ENCODE measurements at regions not wholly inside any gene's neighbourhood (a gene's known extent, or its start where the extent isn't known, plus 50 kb on each side); places are given as distances from the start of the nearest gene placed in this dataset.

DNA sequence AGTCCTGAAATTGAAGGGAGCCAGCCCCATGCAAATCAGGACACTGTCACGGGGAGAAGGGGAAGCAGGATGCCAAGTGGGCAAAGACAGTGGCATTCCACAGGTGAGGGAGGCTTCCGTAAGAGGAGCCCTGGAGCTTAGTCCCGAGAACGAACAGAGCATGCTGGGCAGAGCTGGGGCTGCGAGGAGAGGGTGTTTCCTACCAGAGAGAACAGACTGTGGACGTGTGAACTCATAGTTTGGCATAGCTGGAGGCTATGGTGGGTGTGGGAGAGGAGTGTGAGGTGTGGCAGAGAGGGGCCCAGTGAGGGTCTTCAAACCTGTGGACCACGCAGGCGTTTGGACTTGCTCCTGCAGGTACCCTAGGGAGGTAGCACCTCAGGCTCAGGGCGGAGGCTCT, 102.8 kb upstream of the SMIM23 start:
- no peak overlapping the region for H3K27ac ChIP-seq
- no peak for TF ChIP-seq Cebpa-rat (IDR thresholded peaks at IDR 0.05)
- H3K4me3 ChIP-seq, result no peak overlapping the region
- no peaks in the 10 kb centered on the region for H3K9me3 ChIP-seq
- no peaks in the 10 kb centered on the region for H3K36me3 ChIP-seq
- no peak overlapping the region for H3K9ac ChIP-seq
- no peak overlapping the region for H3K4me2 ChIP-seq
- no peaks in the 10 kb centered on the region for H4K20me1 ChIP-seq
- no peaks in the 10 kb centered on the region; the same call in 1 of the 2 replicates for H3K27me3 ChIP-seq
- no peaks in the 10 kb centered on the region for H3K4me1 ChIP-seq

DNA sequence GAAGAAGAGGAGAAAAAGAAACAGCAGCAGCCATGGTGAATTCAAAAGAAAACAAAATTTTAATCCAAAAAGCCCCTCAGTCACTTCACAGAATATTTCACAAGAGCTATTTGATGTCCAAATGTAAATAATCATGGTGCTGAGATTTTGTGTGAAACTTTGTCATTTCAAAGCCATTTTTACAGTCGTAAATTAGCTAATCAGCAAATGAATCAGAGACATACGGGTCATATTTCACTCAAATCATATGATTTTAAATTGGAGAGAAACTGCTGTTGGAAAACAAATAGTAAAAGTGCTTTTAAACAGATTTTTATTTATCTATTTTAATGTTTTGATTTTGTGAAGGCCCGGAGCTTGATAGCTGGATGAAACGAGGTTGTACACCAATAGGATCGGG, 101.4 kb upstream of the SMIM23 start:
- H3K27ac ChIP-seq, result no peak overlapping the region
- H3K9ac ChIP-seq, result no peak overlapping the region
- TF ChIP-seq Cebpa-rat (IDR thresholded peaks at IDR 0.05), result no peak
- H3K9me3 ChIP-seq, result no peaks in the 10 kb centered on the region
- no peaks in the 10 kb centered on the region for H4K20me1 ChIP-seq
- no peak overlapping the region for H3K4me2 ChIP-seq
- H3K27me3 ChIP-seq, result no peaks in the 10 kb centered on the region; the same call in 1 of the 2 replicates
- no peaks in the 10 kb centered on the region for H3K4me1 ChIP-seq
- no peak overlapping the region for H3K4me3 ChIP-seq
- H3K36me3 ChIP-seq, result no peaks in the 10 kb centered on the region

DNA sequence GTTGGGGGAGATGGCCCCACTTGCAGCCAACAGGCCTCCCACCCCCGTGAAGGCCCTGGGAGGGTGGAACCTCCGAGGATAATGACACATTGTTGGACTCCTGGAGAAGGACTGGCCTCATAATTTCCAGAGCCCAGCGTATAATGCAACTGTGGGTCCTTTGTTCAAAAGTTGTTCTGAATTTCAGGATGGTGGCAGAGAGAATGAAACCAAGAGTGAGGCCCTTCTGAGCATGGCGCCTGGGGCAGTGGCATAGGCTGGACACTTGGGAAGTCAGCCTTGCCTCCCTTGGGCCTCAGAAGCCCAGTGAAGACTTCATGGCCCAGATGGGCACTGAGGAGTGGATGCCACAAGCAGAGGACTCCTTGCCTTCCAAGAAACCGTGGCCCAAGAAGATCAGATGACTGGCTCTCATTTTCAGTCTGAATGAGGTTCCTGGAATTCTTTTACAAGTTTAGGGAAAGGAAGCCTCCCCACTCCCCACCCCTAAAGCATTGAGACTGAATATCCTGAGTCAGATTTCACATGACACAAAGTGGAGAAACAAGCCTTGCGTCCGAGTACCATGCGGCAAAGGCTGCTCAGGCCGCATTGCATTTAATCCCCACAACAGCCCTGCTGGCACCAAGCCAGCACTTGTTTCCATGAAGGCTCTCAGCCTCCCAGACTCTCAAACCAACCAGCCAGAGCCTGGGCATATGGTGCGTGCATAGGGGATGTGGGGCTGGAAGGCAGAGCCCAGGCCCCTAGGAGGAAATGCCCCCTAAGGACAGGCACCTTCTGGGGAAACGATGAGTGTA, 96.7 kb upstream of the SMIM23 start:
- no peaks in the 10 kb centered on the region for H3K27me3 ChIP-seq
- H3K4me1 ChIP-seq, result no peaks in the 10 kb centered on the region
- H3K4me3 ChIP-seq, result no peak overlapping the region
- no peaks in the 10 kb centered on the region for H3K9me3 ChIP-seq
- no peaks in the 10 kb centered on the region for H4K20me1 ChIP-seq
- H3K9ac ChIP-seq, result no peak overlapping the region
- no peak overlapping the region for H3K27ac ChIP-seq
- TF ChIP-seq Cebpa-rat (IDR thresholded peaks at IDR 0.05), result no peak
- H3K36me3 ChIP-seq, result no peaks in the 10 kb centered on the region
- H3K4me2 ChIP-seq, result no peak overlapping the region

DNA sequence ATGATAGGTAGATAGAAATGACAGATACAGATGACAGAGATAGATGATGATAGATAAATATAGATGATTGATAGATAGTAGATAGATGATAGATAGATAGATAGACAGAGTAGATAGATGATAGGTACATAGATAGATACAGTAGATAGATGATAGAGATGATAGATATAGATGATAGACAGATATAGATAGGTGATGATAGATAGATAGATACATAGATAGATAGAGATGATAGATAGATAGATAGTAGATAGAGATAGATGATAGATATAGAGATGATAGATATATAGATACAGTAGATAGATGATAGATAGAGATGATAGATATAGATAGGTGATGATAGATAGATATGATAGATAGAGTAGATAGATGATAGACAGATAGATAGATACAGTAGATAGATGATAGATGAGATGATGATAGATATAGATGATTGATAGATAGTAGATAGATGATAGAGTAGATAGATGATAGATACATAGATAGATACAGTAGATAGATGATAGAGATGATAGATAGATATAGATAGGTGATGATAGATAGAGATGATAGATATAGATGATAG, 95.7 kb upstream of the SMIM23 start:
- Histone ChIP-seq H3K9me3 (no peaks in the 10 kb centered on the region), H3K4me1 (no peaks in the 10 kb centered on the region), H4K20me1 (no peaks in the 10 kb centered on the region), H3K27ac (no peak overlapping the region), H3K36me3 (no peaks in the 10 kb centered on the region), H3K9ac (no peak overlapping the region), H3K27me3 (no peaks in the 10 kb centered on the region), H3K4me2 (no peak overlapping the region), H3K4me3 (no peak overlapping the region)
- no peak for TF ChIP-seq Cebpa-rat (IDR thresholded peaks at IDR 0.05)

DNA sequence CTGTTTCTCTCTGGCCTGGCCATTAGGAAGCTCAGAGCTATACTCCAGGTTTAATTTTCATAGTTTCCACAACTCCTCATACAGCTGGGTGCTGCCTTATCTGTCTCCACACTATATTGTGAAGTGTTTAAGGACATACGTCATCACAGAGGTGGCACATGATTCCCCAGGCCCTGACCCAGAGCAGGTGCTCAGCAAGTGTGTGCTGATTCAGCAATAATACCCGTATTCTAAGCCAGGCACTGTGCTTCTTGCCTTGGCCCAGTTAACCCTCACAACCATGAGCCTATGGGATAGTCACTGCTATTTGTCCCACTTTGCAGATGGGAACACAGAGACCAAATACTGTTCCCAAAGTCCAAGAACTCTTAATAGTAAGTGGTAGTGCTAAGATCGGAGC, 93.5 kb upstream of the SMIM23 start:
- Histone ChIP-seq H3K4me1 (no peaks in the 10 kb centered on the region), H4K20me1 (no peaks in the 10 kb centered on the region), H3K27ac (no peak overlapping the region), H3K4me3 (no peak overlapping the region), H3K9ac (no peak overlapping the region), H3K9me3 (no peaks in the 10 kb centered on the region), H3K36me3 (no peaks in the 10 kb centered on the region), H3K27me3 (no peaks in the 10 kb centered on the region), H3K4me2 (no peak overlapping the region)
- no peak for TF ChIP-seq Cebpa-rat (IDR thresholded peaks at IDR 0.05)

DNA sequence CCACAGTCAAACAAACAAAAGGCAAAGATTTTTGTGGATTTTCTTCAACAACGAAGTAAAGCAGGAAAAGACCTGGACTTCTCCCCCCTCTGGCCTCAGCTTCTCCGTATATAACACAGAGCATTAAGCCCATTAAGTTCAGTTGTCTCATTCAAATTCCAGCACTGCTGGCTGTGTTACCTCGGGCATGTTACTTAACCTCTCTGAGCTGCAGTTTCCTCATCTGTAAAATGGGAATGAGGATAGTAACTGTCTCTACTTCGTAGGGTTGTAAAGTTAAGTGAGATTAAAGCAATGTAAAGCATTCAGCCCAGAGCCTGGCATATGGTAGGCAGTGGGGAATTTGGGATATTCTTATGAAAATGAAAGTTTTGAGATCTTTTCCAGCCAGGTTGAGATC, 92.7 kb upstream of the SMIM23 start:
- H4K20me1 ChIP-seq, result no peaks in the 10 kb centered on the region
- H3K27me3 ChIP-seq, result no peaks in the 10 kb centered on the region
- no peak overlapping the region for H3K4me3 ChIP-seq
- H3K36me3 ChIP-seq, result no peaks in the 10 kb centered on the region
- no peak overlapping the region for H3K27ac ChIP-seq
- H3K4me2 ChIP-seq, result no peak overlapping the region
- H3K4me1 ChIP-seq, result no peaks in the 10 kb centered on the region
- no peak overlapping the region for H3K9ac ChIP-seq
- no peaks in the 10 kb centered on the region for H3K9me3 ChIP-seq
- TF ChIP-seq Cebpa-rat (IDR thresholded peaks at IDR 0.05), result no peak

DNA sequence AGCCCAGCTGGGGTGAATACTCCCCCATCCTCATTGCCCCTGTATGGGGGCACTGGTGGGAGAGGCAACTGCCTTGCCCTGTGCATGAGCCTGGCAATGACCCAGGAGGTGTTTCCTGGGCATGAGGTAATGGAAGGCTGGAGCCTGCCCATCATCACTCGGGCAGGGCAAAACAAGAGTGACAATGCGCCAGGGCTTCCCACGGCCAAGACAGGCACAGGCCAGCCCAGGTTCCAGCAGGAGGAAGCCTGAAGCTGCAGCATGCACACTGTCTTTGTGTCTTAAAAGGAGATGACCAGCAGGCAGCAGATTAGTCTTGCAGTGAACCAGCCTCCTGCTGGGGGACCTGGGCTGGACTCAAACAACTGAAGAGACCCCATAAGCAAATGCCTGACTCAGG, 92.2 kb upstream of the SMIM23 start:
- H3K36me3 ChIP-seq, result no peaks in the 10 kb centered on the region
- no peak overlapping the region for H3K9ac ChIP-seq
- H3K4me2 ChIP-seq, result no peak overlapping the region
- H4K20me1 ChIP-seq, result no peaks in the 10 kb centered on the region
- H3K4me1 ChIP-seq, result no peaks in the 10 kb centered on the region
- no peak for TF ChIP-seq Cebpa-rat (IDR thresholded peaks at IDR 0.05)
- no peaks in the 10 kb centered on the region for H3K9me3 ChIP-seq
- no peak overlapping the region for H3K27ac ChIP-seq
- H3K27me3 ChIP-seq, result no peaks in the 10 kb centered on the region
- H3K4me3 ChIP-seq, result no peak overlapping the region

DNA sequence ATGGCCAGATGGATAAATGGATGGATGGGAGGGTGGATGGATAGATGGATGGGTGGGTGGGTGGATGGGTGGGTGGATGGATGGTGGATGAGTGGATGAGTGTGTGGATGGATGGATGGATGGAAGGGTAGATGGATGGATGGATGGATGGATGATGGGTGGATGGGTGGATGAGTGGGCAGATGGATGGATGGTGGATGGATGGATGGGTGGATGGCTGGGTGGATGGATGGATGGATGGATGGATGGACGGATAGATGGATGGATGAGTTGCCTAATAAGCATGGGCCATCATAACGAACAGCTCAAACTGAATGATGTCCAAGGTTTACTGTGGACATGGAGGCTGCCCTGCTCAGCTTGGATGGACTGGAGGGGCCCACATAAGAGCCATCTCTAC, 89.8 kb upstream of the SMIM23 start:
- no peaks in the 10 kb centered on the region for H3K9me3 ChIP-seq
- TF ChIP-seq Cebpa-rat (IDR thresholded peaks at IDR 0.05), result no peak
- no peaks in the 10 kb centered on the region for H4K20me1 ChIP-seq
- no peak overlapping the region for H3K4me3 ChIP-seq
- no peaks in the 10 kb centered on the region for H3K36me3 ChIP-seq
- H3K27me3 ChIP-seq, result no peaks in the 10 kb centered on the region
- no peak overlapping the region for H3K27ac ChIP-seq
- no peak overlapping the region for H3K4me2 ChIP-seq
- H3K9ac ChIP-seq, result no peak overlapping the region
- H3K4me1 ChIP-seq, result no peaks in the 10 kb centered on the region

DNA sequence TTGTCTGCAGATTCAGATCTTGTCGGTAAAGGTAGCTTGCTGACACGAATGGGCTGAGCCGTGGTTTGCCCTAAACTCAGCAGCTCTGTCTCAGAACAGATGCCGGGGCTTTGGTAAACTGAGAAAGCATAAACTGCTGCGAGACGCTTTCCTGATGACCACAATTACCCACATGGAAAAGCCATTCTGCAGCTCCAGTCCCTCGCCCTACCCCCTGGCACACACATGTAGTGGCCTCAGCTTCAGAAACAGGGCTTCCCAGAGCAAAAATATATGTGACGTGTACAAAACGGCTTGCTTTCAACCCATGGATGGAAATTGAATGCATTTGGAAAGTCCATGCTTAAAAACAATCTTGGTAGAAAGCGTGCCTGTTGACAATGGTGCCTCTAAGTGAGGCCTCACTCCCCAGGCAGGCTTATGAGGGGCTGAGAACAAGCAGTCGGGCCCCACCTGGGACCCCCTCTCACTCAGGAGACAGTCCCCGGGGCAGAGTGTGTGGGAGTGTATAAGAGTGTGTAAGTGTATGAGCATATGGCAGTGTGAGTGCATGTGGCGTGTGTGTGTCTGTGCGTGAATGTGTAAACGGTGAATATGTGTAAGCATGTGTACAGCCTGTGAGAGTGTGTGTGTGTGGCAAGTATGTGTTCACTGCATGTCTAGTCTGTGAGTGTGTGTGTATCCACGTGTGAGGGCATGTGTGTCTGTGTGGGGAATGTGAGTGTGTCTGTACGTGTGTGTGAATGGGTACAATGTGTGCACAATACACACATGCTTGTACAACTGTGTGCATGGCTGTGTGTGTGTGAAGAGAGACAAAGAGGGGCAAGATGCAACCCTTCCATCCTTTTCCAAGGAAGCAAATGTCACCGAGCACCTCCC, 88.2 kb upstream of the SMIM23 start:
- no peaks in the 10 kb centered on the region for H3K9me3 ChIP-seq
- no peak overlapping the region for H3K27ac ChIP-seq
- H3K36me3 ChIP-seq, result no peaks in the 10 kb centered on the region
- no peak overlapping the region for H3K9ac ChIP-seq
- no peak for TF ChIP-seq Cebpa-rat (IDR thresholded peaks at IDR 0.05)
- no peaks in the 10 kb centered on the region for H4K20me1 ChIP-seq
- no peaks in the 10 kb centered on the region for H3K4me1 ChIP-seq
- H3K4me2 ChIP-seq, result no peak overlapping the region
- no peak overlapping the region for H3K4me3 ChIP-seq
- H3K27me3 ChIP-seq, result no peaks in the 10 kb centered on the region
